Coronary artery (tissue), 2 donors: ENCODE measurements at regions not wholly inside any gene's neighbourhood (a gene's known extent, or its start where the extent isn't known, plus 50 kb on each side); places are given as distances from the start of the nearest gene placed in this dataset.
"Not testable (repeated sequence)": the region's sequence is repeated elsewhere in the genome, so short reads cannot be mapped to it uniquely, and the experiment has no call there.

Source experiments
- DNase-seq: peaks from one replicate; pipeline ENCODE4 v3.0.0-alpha.2; 2017; ENCODE audit warnings: low spot score
- H3K27ac ChIP-seq, 2 donors: fragments of 200-600 bp; sonication (generic); one replicate each; pipeline ENCODE4 v1.5.1; 2016 to 2019
- H3K4me3 ChIP-seq: fragments of 200-600 bp; sonication (generic); 2 replicates; pipeline ENCODE4 v1.5.1; 2016; ENCODE audit warnings: mild to moderate bottlenecking, moderate library complexity
- TF ChIP-seq, protein P1 (sequence below): fragments of 200-600 bp; sonication (generic); IDR thresholded peaks from one replicate; pipeline ENCODE4 v1.5.1; 2019; ENCODE audit warnings: antibody characterized with exemption

DNA sequence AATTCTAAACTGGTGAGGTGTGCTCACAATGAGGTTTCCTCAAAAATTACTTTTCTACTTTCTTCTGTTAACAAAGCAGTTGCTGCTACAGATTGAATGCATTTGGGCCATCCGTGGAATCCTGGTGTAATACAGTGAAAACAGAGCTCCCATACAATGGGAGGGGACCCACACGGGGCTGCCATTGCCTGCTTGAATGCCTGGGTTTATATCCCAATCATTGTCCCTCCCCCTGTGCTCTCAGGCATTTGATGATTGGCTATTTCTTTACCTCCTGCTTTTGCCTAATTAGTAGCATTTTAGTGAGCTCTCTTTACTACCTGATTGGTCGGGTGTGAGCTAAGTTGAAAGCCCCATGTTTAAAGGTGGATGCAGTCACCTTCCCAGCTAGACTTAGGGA is 52.9 kb upstream of the CSF1 start:
- not testable (repeated sequence) for H3K27ac ChIP-seq, H3K4me3 ChIP-seq, DNase-seq

DNA sequence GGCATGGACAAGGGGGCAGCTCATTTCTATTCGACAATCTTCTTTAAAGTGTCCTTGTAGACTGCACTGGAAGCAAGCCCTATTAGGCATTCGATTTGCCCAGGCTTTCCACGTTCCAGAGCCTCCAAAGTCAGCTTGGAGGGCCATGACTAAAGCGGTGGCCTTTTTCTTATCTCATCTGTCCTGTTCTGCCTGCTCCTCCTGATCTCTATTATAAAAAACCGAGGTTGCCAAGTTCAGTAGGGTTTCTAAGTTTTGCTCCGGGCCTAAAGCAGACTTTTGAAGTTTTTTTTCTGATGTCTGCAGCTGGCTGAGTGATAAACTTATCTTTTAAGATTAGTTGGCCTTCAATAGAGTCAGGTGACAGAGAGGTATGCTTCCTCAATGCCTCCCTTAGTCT is 54.7 kb upstream of the CSF1 start:
- not testable (repeated sequence) for DNase-seq, H3K27ac ChIP-seq, H3K4me3 ChIP-seq

DNA sequence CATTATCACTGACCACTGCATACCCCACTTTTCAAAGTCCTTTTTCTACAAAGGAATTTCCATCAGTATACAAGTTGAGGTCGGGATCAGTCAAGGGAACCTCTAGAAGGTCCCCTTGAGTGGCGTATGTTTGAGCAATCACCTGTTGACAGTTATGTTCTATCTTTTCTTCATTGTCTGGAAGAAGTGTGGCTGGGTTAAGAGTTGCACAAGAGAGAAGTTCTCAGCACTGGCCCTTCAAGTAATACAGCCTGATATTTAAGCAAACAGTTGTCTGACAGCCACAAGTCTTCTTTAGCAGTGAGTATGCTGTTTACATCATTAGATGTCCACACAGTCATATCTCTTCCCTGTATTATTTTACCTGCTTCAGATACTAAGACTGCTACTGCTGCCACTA is 56.7 kb upstream of the CSF1 start:
- not testable (repeated sequence) for H3K27ac ChIP-seq, H3K4me3 ChIP-seq, DNase-seq

DNA sequence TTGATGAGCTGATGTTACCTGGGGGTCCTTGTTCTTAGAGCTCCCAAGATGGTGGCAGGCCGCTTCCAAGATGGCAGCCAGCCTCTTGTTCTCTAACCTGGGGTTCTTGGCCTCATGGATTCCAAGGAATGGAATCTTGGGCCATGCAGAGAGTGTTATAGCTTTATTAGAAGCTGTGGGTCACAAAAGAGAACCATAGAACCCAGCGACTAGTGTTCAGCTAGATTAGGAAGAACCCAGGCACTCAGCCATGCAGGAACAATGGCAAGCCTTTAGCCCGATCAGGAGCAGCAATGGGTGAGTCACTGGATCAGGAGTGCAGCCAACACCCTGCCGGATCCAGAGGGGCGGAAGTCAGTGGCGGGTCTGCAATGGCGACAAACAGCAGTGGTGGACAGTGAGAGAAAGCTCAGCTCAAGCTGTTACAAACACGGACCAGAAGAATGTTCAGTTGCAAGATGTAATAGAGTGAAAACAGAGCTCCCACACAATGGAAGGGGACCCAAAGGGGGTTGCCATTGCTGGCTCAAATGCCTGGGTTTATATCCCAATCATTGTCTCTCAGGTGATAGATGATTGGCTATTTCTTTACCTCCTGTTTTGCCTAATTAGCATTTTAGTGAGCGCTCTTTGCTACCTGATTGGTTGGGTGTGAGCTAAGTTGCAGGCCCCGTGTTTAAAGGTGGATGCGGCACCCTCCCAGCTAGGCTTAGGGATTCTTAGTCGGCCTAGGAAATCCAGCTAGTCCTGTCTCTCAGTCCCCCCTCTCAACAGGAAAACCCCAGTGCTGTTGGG is 58.2 kb upstream of the CSF1 start:
- H3K27ac ChIP-seq, H3K4me3 ChIP-seq: not testable (repeated sequence)
- DNase-seq: peak; percentile 79

DNA sequence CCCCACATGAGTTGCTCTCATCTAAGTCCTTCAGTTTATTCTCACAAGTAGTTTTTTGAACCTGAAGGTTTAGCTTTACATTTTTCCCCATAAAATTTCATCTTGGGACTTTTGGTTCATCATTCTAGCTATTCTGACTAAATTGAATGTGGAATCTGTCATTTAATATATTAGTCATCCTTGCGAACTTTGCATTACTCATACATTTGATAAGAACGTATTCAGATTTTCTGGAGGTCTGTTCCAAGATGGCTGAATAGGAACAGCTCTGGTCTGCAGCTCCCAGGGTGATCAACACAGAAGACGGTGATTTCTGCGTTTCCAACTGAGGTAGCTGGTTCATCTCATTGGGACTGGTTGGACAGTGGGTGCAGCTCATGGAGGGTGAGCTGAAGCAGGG is 59.8 kb upstream of the CSF1 start:
- no peak overlapping the region for H3K4me3 ChIP-seq
- TF ChIP-seq, protein P1, sequence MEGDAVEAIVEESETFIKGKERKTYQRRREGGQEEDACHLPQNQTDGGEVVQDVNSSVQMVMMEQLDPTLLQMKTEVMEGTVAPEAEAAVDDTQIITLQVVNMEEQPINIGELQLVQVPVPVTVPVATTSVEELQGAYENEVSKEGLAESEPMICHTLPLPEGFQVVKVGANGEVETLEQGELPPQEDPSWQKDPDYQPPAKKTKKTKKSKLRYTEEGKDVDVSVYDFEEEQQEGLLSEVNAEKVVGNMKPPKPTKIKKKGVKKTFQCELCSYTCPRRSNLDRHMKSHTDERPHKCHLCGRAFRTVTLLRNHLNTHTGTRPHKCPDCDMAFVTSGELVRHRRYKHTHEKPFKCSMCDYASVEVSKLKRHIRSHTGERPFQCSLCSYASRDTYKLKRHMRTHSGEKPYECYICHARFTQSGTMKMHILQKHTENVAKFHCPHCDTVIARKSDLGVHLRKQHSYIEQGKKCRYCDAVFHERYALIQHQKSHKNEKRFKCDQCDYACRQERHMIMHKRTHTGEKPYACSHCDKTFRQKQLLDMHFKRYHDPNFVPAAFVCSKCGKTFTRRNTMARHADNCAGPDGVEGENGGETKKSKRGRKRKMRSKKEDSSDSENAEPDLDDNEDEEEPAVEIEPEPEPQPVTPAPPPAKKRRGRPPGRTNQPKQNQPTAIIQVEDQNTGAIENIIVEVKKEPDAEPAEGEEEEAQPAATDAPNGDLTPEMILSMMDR: no peak

DNA sequence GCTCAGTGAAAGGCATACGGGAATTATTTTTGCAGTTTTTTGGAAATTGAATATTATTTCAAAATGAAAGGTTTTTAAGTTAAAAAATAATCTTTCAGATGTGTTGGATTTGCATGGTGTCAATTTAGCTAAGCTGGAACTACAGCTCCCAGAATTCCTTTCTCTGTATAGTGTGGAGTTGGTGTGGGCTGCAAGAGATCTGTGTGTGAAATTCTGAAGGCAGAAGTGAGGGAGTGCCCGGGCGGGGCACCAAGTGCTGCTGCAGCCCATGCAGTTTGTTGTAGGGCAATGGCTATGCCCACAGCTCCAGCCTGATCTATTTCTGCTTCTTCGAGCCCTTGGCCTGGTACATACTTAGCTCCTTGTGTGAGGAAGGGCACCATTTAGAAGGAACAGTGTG is 60.5 kb upstream of the CSF1 start:
- no peak overlapping the region for H3K4me3 ChIP-seq
- TF ChIP-seq, protein P1: no peak
- no peak overlapping the region for H3K27ac ChIP-seq
- no peak for DNase-seq

More for the DNA sequence above, 59.8 kb upstream of the CSF1 start:
- no peak for DNase-seq
- H3K27ac ChIP-seq: no peak overlapping the region

DNA sequence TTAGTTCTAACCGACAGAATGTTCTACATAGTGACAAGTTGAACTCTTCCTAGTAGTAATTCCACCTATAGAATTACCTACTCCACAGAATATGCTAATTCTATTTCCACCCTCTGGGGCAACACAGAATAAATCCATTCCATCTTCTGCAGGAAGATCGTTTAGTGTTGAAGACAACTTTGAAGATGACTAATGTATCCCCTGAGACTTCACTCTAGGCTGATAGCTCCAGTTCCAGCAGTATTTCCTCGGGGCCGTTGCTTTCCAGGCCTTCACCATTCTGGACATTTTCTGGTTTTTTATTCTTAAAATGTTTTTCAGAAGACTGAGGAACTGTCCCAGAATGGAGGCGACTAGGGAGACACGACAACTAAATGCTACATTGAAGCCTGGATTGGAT is 61.0 kb upstream of the CSF1 start:
- no peak for DNase-seq
- Histone ChIP-seq H3K27ac (no peak overlapping the region), H3K4me3 (no peak overlapping the region)
- TF ChIP-seq, protein P1: no peak

DNA sequence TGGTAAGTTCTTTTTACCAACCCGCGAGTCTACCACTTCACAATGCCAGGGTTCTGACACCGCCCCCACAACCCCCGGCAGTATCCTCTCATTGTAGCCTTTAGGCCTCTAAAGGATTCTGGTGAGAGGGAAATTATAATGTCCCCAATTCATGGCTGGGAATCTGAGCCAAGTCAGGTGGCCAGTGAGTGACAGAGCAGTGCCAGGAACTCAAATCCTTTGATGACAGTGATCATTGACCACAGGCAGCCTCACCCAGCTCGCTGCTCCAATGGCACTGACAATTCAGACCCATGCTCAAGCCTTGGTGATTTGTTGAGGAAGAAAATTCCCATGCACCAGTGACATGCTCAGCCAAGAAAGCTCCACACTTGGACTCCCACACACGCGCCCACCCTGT is 63.4 kb upstream of the CSF1 start:
- H3K27ac ChIP-seq: no peak overlapping the region
- DNase-seq: no peak
- TF ChIP-seq, protein P1: no peak
- H3K4me3 ChIP-seq: no peak overlapping the region

DNA sequence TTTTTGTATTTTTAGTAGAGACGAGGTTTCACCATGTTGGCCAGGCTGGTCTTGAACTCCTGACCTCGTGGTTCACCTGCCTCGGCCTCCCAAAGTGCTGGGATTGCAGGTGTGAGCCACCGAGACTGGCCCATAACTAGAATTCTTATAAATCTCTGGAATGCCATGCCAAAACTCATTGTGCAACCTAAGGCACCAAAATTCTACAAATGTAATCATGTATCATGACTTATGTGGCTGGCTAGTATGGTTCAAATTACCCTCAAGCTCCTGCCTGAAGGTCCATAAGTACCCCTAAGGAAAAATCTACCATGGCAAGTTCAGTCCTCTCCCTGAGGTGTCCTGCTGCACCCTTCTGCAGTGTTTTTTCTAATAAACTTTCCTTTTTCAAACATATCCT is 63.8 kb upstream of the CSF1 start:
- no peak for DNase-seq
- Histone ChIP-seq H3K27ac (no peak overlapping the region), H3K4me3 (no peak overlapping the region)
- TF ChIP-seq, protein P1: no peak
